Stimulated activated CD4-positive, alpha-beta T cell treated with anti-CD3 and anti-CD28 coated beads, Interleukin-1b, Interleukin-23, amount 100 ng/mL, for 4 hours (primary cell): ENCODE measurements at regions not wholly inside any gene's neighbourhood (a gene's known extent, or its start where the extent isn't known, plus 50 kb on each side); places are given as distances from the start of the nearest gene placed in this dataset.
"Not testable (repeated sequence)": the region's sequence is repeated elsewhere in the genome, so short reads cannot be mapped to it uniquely, and the experiment has no call there.

Experiments
- DNase-seq, 2 donors: peaks; one replicate each; pipeline ENCODE4 v3.0.0-alpha.2; 2020; ENCODE audit warnings: low read depth in 2 of 2

DNA sequence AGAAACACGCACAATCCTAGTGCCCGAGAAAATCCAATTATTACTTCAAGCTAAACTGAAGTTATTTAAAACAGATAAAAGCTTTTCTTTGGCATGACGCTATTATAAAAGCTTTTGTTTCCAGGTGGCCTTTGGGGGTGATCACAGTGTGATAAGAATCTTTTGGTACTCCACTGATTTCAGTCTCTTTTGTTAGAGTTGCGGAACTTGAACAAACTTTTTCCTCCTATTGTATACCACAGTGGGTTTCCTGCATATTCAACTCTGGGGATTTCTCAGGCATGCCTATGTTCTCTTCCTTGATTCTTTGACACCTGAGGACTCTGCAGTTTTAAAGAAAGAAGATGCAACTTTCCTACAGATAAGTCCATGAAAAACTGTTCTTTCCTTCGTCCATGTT, 99.7 kb upstream of the PITRM1 start:
- DNase-seq, result no peak

DNA sequence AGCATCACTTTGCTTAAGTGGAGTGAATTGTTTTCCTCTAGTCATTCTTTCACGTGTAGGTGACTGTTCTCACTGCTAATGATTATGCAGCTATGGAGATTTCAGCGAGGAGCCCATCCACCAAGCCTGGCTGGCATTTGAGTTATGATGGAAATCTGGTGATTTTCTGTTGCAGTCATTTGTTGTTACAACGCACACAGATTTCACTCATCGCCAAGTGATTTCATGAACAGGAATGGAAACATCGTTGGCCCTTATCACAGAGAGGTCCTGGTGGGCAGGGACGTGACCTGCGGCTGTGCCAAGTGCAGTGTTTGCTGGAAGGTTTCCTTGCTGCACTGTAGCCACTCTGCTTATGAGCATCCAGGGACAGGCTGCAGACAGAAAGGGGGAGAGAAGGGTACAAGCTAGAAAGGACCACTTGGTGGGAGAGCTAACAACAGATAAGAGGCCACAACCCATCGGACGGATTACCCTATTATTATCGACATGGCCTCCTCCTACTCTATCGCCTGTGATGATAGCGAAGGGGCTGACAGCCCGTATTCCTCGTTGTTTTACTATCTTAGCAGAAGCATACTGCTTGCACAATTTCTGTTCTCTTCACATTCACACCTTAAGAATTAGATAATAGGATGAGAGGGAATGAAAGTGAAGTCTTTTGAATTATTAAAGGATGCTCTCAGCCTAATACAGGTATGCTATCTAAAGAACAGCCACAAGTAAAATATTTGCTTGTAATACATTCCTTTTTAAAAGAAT, 99.0 kb upstream of the PITRM1 start:
- no peak for DNase-seq

DNA sequence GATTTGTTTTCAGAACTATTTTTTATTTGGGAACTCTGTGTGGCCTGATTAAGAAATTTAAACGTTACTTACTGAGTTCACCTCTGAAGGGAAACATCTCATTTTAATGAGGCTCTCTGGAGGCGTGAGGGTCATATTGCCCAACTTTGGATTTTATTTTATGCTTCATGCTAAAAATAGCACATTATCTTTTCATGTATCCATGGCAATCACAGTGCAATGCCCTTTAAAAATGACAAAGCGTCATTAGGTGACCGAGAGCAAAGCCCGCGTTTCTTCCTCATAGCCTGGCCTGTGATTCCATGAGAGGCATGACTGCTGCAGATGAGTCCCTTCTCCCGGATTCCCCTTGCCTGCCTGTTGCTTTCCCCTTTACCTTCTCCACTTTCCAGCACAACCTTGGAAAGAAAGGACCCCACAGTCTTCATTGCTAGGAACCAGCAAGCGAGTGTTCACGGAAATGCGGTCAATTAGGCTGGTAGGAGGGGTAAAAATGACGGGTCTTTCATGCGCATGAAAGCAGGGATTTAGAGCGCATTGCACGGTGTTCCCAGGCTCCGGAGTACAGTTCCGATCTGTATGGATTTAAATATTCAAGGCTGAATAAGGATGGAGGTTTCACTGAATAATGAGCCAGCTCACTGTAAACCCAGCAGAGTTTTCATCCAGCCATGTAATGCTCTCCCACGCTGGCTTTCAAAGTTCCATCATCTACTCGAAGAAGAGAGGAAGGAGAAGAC, 98.2 kb upstream of the PITRM1 start:
- no peak for DNase-seq

DNA sequence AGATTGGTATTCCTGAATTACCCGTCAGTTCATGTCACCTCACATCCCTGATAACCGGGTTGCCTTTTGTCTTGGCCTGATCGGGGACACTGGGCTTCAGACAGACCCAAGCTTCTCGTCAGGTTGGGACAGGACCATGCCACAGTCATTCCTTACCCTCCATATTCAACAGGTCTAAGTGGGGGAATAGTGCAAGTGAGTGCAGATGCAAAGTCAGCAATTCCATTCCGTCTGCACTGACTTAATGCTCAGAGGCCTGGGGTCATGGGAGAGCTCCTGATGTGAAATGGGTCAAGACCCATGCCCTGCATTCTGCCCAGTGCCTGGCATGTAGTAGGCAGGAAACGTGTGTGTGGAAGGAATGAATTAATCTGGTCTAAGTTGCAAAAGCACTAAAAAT, 95.4 kb upstream of the PITRM1 start:
- no peak for DNase-seq

DNA sequence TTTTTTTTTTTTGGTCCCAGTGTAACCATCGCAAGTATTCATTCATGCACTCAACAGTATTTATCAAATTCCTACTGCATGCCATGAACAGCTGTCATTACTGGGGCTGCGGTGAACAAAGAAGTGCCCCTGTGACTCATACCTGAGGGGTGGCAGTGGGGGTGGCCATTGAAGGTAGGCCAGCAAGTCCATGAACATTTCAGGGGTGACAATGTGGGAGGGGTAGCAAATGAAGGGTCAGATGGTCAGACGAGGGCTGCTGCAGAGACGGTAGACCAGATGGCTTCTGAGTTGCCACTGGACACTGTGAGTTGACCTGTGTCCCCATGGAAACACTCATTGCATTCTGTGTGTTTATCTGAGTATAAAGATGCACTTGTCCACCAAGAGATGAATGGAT, 92.5 kb upstream of the PITRM1 start:
- DNase-seq, result no peak

DNA sequence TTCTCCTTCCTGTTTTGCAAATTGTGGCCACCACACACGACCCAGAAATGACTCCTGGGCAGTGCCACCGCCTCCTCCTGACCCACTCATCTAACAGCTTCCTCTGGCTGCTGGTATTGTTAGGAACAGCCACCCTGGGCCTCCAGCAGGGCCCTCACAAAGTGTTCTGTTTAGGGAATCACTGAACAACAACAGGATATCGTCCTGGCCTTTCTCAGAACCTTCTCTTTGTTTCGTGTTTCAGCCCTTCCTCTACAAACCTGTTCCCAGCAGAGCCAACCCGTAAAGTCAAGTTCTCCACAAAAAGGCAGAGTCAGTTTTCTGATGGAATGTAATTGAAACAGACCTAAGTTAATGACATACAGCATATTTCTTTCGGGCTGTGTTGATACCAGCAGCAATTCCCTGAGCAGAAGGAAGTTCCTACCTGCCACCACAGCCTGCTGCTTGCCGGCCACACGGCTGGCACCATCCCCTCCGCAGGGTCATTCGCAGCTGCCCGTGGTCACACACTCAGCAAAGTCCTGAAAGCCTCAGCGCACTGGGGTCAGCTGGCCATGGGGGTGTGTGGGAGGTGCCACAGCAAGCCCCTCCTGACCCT, 91.7 kb upstream of the PITRM1 start:
- DNase-seq, result no peak

DNA sequence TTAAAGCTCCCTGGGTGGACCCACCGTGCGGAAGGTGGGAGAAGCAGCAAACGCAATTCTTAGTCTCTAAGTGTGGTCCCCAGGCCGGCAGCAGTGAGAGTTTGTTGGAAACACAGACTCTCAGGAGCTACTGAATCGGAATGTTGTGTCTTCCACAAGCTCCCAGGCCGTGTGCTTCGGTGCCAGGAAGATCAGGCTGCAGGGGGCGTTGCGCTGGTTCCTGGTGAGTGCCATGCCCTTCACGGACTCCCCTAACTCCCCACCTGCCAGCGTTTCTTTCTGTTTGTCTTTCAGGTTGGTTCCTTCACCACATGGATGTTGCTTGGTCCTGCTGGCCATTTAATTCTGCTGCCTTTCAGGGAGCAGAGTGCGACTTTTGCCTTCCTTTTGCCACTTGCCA, 91.2 kb upstream of the PITRM1 start:
- DNase-seq, result no peak

DNA sequence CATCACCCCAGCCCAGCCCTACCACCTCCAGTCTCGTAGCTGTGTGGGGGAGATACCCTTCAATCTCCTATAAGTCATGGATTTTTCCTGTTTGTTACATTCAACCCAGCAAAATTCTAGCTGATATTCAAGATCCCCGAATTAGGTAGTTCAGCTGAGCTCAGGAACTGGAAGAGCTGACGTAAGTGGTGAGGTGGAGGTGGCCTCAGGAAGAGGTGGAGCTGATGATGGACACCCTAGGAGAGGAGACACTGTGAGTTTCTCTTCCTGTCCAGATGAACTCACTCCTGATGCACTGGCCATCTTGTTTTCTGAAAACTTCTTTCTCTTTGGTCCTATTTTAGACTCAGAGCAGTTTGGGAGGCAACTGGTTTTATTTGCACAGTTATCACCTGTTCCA, 90.5 kb upstream of the PITRM1 start:
- DNase-seq, result no peak

DNA sequence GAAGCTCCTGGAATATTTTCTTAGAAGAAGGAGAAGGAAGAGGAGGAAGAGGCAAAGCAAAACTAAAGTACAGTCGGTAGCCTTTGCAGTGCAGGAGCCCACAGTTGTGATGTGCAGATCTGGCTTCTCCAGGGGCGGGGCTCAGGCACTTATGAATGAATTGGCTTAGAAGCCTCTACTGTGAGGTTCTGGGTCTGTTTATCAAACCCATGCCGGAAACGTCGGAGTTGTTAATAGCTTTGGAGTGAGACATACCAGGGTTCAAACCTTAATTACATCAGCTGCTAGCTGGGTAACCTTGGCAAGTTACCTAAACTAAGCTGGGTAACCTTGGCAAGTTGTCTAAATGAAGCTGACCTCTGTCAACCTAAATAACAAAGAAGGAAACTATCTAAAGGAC, 89.3 kb upstream of the PITRM1 start:
- no peak for DNase-seq

DNA sequence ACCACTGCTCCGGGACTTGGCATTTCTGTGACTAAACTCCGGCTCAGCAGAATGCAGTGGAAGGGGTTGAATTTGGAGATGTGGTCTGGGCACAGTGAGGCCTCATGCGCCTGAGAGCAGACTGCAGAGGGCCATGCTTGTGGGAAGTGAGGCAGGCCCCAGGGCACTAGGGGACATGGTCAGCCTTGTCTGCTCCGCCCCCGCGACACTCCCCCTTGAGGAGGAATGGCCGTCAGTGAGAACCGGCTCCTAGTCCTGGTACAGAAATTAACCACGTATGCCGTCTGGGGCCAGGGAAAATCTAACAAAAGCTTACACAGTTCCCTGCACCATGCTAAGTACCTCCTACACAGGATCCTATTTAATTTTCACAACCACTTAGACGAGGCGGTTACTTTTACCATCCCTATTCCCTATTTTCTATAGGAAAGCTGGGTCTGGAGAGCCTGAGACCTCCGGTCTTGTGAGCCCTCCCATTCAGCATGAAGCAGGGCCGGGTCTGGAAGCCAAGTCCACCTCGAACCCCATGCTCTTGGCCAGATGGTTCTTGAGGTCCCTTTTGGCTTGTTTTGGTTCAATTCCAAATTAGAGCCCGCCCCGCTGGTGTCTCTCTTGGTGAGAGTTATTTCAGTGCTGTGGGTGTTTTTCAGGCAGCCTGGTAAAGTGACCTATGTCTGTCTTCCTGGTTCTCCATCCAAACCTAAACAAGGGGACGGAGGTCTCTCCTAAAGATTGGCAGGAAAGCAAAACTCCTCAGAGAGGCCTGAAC, 87.7 kb upstream of the PITRM1 start:
- DNase-seq, result no peak

DNA sequence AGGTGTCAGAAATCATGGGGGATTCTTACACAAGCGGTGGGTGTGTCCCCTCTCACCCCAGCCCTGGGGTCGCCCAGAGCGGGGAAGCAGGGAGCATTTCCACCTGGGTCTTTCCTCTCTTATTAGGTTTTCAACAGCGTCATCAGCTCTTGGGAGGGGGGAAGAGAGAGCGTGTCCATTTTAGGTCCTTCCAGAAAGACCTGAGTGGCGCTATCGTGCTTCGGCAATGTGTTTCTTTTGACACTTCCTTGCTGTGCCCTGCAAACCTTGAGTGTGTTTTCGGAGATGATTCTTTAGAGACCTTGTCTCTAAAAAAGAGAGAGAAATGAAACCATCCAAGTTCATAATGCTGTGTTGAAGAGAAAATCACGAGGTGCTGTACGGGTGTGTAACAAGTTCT, 86.9 kb upstream of the PITRM1 start:
- DNase-seq, result no peak

DNA sequence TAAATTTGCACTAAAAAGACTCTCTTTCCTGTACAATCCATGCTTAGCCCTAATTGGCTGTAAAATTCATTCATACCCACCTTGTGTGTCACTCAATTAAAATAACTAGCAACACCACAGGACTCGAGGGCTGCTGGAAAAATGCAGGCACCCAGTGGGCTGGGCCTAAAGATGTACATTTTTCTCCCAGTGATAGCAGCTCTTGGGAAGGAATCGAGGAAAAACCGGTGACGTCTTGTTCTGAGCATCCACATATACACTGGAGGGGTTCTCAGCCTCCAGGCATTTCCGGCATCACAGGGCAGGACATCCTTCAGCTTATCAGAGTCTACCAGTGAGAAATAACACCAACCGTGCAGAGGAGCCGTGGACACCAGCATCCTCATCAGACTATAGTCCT, 85.8 kb upstream of the PITRM1 start:
- DNase-seq, result no peak

DNA sequence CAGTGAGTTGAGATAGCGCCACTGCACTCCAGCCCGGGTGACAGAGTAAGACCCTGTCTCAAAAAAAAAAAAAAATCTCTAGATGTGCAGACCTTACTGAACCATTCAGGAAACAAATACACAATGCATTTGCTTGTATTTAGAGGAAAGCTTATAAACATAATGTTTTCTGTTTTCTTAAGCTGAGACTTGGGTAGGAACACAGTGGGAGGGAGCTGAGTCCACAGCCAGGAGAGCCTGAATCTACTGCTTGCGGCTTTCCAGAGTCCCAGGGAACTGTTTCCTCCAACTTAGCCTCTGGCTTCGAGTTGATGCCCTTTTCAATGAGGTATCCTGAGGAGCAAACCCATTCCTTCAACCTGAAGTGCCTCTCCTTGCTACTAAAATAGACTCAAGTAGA, 83.0 kb upstream of the PITRM1 start:
- DNase-seq, result no peak

DNA sequence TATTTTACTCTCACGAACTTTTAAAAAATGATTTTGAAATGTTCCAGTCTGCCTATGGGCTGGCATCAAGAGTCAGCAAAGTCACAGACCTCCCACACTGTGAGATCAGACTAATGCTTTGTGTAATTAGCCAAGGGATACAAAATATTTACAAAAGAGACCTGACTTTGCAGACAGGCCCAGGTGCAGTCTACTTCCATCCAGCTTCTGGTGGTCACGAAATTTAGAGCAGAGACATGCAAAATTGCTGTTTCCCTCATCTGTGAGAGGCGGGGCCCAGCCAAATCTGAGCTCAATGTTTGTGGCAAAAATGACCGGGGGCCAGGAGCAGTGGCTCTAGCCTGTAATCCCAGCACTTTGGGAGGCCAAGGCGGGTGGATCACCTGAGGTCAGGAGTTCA, 82.5 kb upstream of the PITRM1 start:
- DNase-seq, result no peak

DNA sequence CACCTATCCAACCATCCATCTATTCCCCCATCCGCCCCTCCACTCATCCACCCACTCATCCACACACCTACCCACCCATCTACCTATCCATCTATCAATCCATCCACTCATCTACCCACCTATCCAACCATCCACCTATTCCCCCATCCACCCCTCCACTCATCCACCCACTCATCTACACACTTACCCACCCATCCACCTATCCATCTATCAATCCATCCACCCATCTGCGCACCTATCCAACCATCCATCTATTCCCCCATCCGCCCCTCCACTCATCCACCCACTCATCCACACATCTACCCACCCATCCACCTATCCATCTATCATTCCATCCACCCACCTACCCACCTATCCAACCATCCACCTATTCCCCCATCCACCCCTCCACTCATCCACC, 81.4 kb upstream of the PITRM1 start:
- not testable (repeated sequence) for DNase-seq

DNA sequence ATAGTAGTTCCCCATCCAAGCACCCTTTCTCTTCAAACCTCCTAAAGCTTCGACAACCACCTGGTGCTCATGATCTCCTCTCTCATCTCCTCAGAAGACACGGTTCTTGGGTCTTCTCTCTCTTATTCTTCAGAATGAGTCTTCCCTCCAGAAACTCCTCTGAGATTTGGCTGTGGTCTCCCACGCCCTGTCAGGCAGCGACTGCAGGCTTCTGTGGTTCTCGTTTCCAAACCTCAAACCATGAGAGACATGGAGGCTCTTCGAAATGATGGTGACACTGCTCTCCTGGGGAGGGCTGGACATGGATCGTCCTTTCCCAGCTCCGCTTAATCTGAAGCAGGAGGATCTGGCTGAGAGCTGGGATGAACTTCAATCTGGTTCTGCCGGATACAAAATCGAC, 78.6 kb upstream of the PITRM1 start:
- DNase-seq, result no peak

DNA sequence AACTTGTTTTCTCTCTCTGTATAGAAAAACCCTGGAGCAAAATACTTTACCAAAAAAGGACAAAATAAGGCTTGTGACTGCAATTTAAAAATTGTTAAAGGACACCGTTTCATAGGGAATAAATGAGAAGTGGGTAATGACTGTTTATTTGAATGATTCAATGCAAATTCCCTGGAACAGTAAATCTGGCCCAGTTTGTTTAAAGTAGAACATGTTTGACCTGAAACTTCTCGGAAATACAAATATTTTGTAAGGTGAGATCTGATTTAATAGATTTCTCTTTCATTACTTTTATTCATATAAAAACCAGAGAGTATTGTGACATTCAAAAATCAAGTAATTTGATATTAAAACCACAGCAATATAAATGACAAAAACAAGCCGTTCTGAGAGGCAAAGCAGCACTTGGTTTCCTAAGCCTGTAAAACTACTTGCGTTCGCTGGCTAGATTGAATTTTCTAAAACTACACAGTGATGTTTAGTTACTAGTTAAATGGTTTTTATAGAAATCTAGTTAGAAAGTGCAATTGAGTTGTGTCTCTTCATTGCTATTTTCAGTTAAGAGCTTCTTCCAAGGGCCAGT, 76.8 kb upstream of the PITRM1 start:
- DNase-seq, result no peak

DNA sequence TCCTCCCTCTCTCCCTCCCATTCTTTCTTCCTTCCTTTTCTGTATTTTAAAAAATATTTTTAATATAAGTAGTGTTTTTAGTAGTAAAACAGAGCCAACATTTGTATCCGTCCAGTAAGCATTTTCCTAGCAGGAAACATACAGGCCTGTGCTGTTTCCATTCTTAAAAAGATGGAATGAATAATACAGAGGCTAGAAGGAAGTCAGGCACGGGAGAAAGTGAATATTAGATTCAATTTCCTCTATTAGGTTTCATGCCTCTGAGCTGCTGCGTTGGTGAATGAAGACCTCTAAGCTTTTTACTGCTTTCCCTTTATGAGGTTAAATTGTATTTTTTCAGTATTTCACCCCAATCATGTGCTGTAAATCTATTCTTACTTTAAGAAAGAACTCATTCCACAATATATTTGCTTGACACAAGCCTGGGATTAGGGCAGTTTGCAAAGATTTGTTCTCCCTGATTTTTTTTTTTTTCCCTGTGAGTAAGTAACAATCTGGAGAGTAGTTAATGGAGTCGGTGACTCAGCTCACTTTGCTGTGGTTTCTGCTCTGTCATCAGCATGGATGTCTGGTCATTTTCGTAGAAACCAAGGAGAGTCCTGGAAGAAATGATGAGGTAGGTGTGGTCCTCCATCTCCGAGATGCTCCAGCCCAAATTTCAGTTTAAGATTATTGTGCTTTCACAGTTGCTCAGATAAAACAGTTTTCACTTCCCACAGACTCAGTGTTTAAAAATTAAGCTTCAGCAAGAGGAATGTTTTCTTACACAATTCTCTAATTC, 76.1 kb upstream of the PITRM1 start:
- DNase-seq, result no peak

DNA sequence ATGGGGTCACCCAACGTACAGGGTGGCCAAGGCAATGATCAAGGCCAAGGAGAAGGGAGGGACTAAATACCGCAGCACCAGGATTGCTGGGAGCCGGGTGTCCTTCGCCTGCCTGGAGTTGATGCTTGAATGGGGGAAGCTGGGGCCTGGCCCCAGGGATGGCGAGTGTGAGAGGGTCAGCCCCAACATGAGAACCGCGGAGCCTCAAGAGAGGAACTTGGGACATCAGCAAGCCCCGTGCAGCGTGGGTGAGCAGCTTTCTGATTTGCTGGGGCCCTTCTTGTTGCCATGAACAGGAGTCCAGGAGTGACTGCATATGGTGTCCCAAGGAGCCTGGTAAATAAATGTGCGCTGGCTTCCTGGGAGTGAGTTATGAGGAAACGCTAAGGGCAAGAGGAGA, 72.8 kb upstream of the PITRM1 start:
- no peak for DNase-seq

DNA sequence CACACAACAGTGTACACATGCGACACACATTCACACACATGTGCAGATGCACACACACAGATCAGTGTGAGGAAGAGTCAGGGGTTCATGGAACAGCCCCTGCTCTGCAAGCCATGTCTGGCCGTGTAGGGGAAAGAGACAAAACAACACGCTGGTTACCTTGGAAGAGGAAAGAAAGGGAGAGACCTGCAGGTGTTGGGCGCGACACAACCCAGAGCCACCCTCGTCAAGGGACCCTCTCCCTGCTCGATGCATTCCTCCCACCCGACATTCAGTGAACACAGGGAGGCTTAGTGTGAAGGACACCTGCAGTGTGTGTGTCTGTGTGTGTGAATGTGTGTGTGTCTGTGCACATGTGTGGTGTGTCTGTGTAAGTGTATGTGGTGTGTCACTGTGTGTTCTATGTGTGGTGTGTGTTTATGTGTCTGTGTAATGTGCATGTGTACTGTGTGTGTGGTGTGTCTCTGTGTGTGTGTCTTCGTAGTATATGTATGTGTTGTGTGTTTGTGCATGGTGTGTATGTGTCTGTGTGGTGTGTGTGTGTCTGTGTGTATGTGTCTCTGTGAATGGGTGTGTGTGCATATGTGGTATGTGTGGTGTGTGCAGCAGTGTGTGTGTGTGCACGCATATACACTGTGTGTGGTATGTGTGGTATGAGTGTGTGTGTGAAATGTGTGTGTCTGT, 69.5 kb upstream of the PITRM1 start:
- DNase-seq, result no peak
